HEK293 (cell line): ENCODE measurements at regions not wholly inside any gene's neighbourhood (a gene's known extent, or its start where the extent isn't known, plus 50 kb on each side); places are given as distances from the start of the nearest gene placed in this dataset.

Experiments used
- CTCF ChIA-PET: fragments of 350-600 bp; formaldehyde crosslinking; extraction: SDS; loops from one replicate; lab custom pipeline; 2021; ENCODE audit warnings: antibody characterized with exemption; lab: Yijun Ruan, JAX
- POLR2A ChIA-PET: fragments of 300-600 bp; formaldehyde crosslinking; extraction: SDS; loops from one replicate; lab custom pipeline; 2020; ENCODE audit warnings: antibody characterized with exemption, inconsistent platforms; lab: Yijun Ruan, JAX
- H3K27ac ChIP-seq: fragments of 200-500 bp; sonication (Bioruptor generic); 2 replicates; pipeline ENCODE4 v1.5.1; 2014; ENCODE audit warnings: low read depth, low read length, control low read depth, inconsistent platforms; ENCODE audit errors: extremely low read depth
- H3K36me3 ChIP-seq, 2 experiments: fragments of 200-500 bp in 1 of 2; sonication (Bioruptor generic) in 1 of 2; 1 replicate in 1 of 2; 2 replicates in 1 of 2; pipeline ENCODE4 v1.5.1; 2014 to 2017; ENCODE audit warnings: inconsistent platforms in 2 of 2, low read length in 2 of 2; ENCODE audit not compliant: control insufficient read depth in 2 of 2, insufficient read depth in 1 of 2
- H3K4me1 ChIP-seq: fragments of 200-500 bp; sonication (Bioruptor generic); 2 replicates; pipeline ENCODE4 v1.5.1; 2014; ENCODE audit warnings: mild to moderate bottlenecking, low read length, inconsistent platforms; ENCODE audit not compliant: control insufficient read depth, insufficient read depth
- H3K4me3 ChIP-seq: 2 replicates; pipeline ENCODE4 v1.5.1; 2011; ENCODE audit warnings: low read depth, mild to moderate bottlenecking, control low read depth, low read length, moderate library complexity
- H3K9me3 ChIP-seq: fragments of 200-500 bp; sonication (Bioruptor generic); 2 replicates; pipeline ENCODE4 v1.5.1; 2014; ENCODE audit warnings: low read depth, low read length, inconsistent platforms; ENCODE audit not compliant: control insufficient read depth, insufficient read depth
- BCL11B ChIP-seq: fragments of 450-650 bp; formaldehyde crosslinking; IDR thresholded peaks from 2 replicates; pipeline ENCODE4 v1.5.1; 2016; ENCODE audit warnings: low read depth, missing biosample characterization, missing genetic modification characterization
- FEZF1 ChIP-seq: fragments of 450-650 bp; formaldehyde crosslinking; IDR thresholded peaks from 2 replicates; pipeline ENCODE4 v1.5.1; 2016; ENCODE audit warnings: missing biosample characterization, missing genetic modification characterization
- KLF10 ChIP-seq: fragments of 450-650 bp; IDR thresholded peaks from 2 replicates; pipeline ENCODE4 v1.5.1; 2018; ENCODE audit warnings: missing biosample characterization, mild to moderate bottlenecking, missing genetic modification characterization
- KLF16 ChIP-seq: fragments of 450-650 bp; formaldehyde crosslinking; IDR thresholded peaks from 2 replicates; pipeline ENCODE4 v1.5.1; 2017; ENCODE audit warnings: missing biosample characterization, missing genetic modification characterization
- PRDM1 ChIP-seq: fragments of 450-650 bp; formaldehyde crosslinking; IDR thresholded peaks from 2 replicates; pipeline ENCODE4; 2016; ENCODE audit warnings: missing biosample characterization, missing genetic modification characterization
- REPIN1 ChIP-seq: fragments of 450-650 bp; formaldehyde crosslinking; IDR thresholded peaks from 2 replicates; pipeline ENCODE4 v1.5.1; 2017; ENCODE audit warnings: missing biosample characterization, missing genetic modification characterization, low read depth
- SALL2 ChIP-seq: fragments of 450-650 bp; formaldehyde crosslinking; IDR thresholded peaks from 2 replicates; pipeline ENCODE4 v1.5.0; 2017; ENCODE audit warnings: missing biosample characterization, mild to moderate bottlenecking, missing genetic modification characterization, borderline replicate concordance
- SCRT1 ChIP-seq: fragments of 450-650 bp; formaldehyde crosslinking; IDR thresholded peaks from 2 replicates; pipeline ENCODE4 v1.5.1; 2016; ENCODE audit warnings: missing biosample characterization, missing genetic modification characterization, borderline replicate concordance
- SETDB1 ChIP-seq: IDR thresholded peaks from one replicate; pipeline ENCODE4 v1.6.1; 2017; ENCODE audit warnings: mild to moderate bottlenecking, low read length, moderate library complexity, mixed read lengths; ENCODE audit not compliant: insufficient read length
- TCF7L2 ChIP-seq: IDR thresholded peaks from 2 replicates; pipeline ENCODE4 v1.6.1; 2011; ENCODE audit warnings: low read depth, mild to moderate bottlenecking, inconsistent platforms, low read length, moderate library complexity, borderline replicate concordance
- ZBTB17 ChIP-seq: fragments of 450-650 bp; formaldehyde crosslinking; IDR thresholded peaks from 2 replicates; pipeline ENCODE4 v1.5.1; 2016; ENCODE audit warnings: missing biosample characterization, missing genetic modification characterization
- ZBTB20 ChIP-seq: fragments of 450-650 bp; formaldehyde crosslinking; IDR thresholded peaks from 2 replicates; pipeline ENCODE4 v1.5.1; 2016; ENCODE audit warnings: missing biosample characterization, missing genetic modification characterization
- ZIC2 ChIP-seq: fragments of 450-650 bp; formaldehyde crosslinking; IDR thresholded peaks from 2 replicates; pipeline ENCODE4 v1.5.1; 2016; ENCODE audit warnings: missing biosample characterization, missing genetic modification characterization
- ZNF146 ChIP-seq: fragments of 450-650 bp; formaldehyde crosslinking; IDR thresholded peaks from 2 replicates; pipeline ENCODE4 v1.5.1; 2016; ENCODE audit warnings: missing biosample characterization, missing genetic modification characterization
- ZNF221 ChIP-seq: fragments of 450-650 bp; formaldehyde crosslinking; IDR thresholded peaks from 2 replicates; pipeline ENCODE4 v1.5.1; 2017; ENCODE audit warnings: missing biosample characterization, missing genetic modification characterization, borderline replicate concordance
- ZNF248 ChIP-seq: fragments of 450-650 bp; formaldehyde crosslinking; IDR thresholded peaks from 2 replicates; pipeline ENCODE4 v1.5.1; 2017; ENCODE audit warnings: missing biosample characterization, missing genetic modification characterization
- ZNF335 ChIP-seq: fragments of 450-650 bp; formaldehyde crosslinking; conservative IDR thresholded peaks from 2 replicates; pipeline ENCODE4 v1.5.1; 2016; ENCODE audit warnings: missing biosample characterization, missing genetic modification characterization
- ZNF341 ChIP-seq: fragments of 450-650 bp; formaldehyde crosslinking; IDR thresholded peaks from 2 replicates; pipeline ENCODE4; 2016; ENCODE audit warnings: low read depth, missing biosample characterization, missing genetic modification characterization
- ZNF426 ChIP-seq: fragments of 450-650 bp; formaldehyde crosslinking; IDR thresholded peaks from 2 replicates; pipeline ENCODE4 v1.5.1; 2017; ENCODE audit warnings: missing biosample characterization, missing genetic modification characterization, mild to moderate bottlenecking, inconsistent platforms, moderate library complexity
- ZNF514 ChIP-seq: fragments of 450-650 bp; formaldehyde crosslinking; IDR thresholded peaks from 2 replicates; pipeline ENCODE4 v1.5.1; 2016; ENCODE audit warnings: missing biosample characterization, missing genetic modification characterization
- ZNF521 ChIP-seq: fragments of 450-650 bp; formaldehyde crosslinking; IDR thresholded peaks from 2 replicates; pipeline ENCODE4 v1.5.1; 2017; ENCODE audit warnings: missing biosample characterization, mild to moderate bottlenecking, missing genetic modification characterization
- ZNF529 ChIP-seq: fragments of 450-650 bp; formaldehyde crosslinking; IDR thresholded peaks from 2 replicates; pipeline ENCODE4 v1.5.1; 2017; ENCODE audit warnings: missing genetic modification characterization, missing biosample characterization; ENCODE audit not compliant: insufficient replicate concordance
- ZNF530 ChIP-seq: fragments of 450-650 bp; formaldehyde crosslinking; IDR thresholded peaks from 2 replicates; pipeline ENCODE4 v1.5.1; 2016; ENCODE audit warnings: low read depth, missing biosample characterization, missing genetic modification characterization
- ZNF561 ChIP-seq: fragments of 450-650 bp; IDR thresholded peaks from 2 replicates; pipeline ENCODE4 v1.5.1; 2018; ENCODE audit warnings: missing biosample characterization, missing genetic modification characterization, borderline replicate concordance
- ZNF610 ChIP-seq: fragments of 450-650 bp; formaldehyde crosslinking; IDR thresholded peaks from 2 replicates; pipeline ENCODE4 v1.5.1; 2016; ENCODE audit warnings: missing biosample characterization, missing genetic modification characterization, borderline replicate concordance
- ZNF670 ChIP-seq: fragments of 450-650 bp; formaldehyde crosslinking; IDR thresholded peaks from 2 replicates; pipeline ENCODE4 v1.5.1; 2016; ENCODE audit warnings: missing biosample characterization, missing genetic modification characterization, low read depth
- ZNF768 ChIP-seq: fragments of 450-650 bp; formaldehyde crosslinking; IDR thresholded peaks from 2 replicates; pipeline ENCODE4 v1.5.1; 2018; ENCODE audit warnings: missing biosample characterization, mild to moderate bottlenecking, missing genetic modification characterization
- ZNF777 ChIP-seq: fragments of 450-650 bp; formaldehyde crosslinking; IDR thresholded peaks from 2 replicates; pipeline ENCODE4 v1.5.1; 2017; ENCODE audit warnings: missing biosample characterization, missing genetic modification characterization, borderline replicate concordance
- TF ChIP-seq, protein P1 (sequence below): fragments of 450-650 bp; formaldehyde crosslinking; IDR thresholded peaks from 2 replicates; pipeline ENCODE4 v1.5.1; 2016; ENCODE audit warnings: missing biosample characterization, missing genetic modification characterization
- TF ChIP-seq, protein P2 (sequence below): fragments of 450-650 bp; formaldehyde crosslinking; IDR thresholded peaks from 2 replicates; pipeline ENCODE4 v1.5.1; 2016; ENCODE audit warnings: missing biosample characterization, missing genetic modification characterization
- TF ChIP-seq, protein P3 (sequence below): fragments of 450-650 bp; formaldehyde crosslinking; IDR thresholded peaks from 2 replicates; pipeline ENCODE4 v1.5.1; 2016; ENCODE audit warnings: missing biosample characterization, missing genetic modification characterization
- TF ChIP-seq, protein P4 (sequence below): fragments of 450-650 bp; formaldehyde crosslinking; IDR thresholded peaks from 2 replicates; pipeline ENCODE4 v1.5.1; 2016; ENCODE audit warnings: missing biosample characterization, missing genetic modification characterization
- TF ChIP-seq, protein P5 (sequence below): fragments of 450-650 bp; IDR thresholded peaks from 2 replicates; pipeline ENCODE4 v1.5.1; 2018; ENCODE audit warnings: missing biosample characterization, mild to moderate bottlenecking, missing genetic modification characterization

DNA sequence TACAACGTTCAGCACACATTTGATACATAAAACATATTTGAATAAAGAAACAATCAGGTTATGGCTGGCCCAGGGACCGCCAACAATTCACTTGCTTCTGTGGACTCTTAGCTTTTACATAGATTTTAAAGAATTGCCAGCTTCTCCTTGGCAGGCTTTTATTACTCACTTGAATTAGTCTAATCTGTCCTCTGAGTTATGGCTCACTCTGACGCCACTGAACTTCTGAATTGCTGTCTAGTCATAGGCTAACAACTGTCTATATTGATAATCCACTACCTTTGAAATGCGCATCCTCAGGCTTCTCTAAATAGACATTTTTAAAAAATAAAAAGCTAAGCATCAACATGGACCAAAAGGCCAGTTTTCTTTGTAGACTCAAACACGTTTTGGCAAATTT, 317.4 kb upstream of the SGCD start:
- POLR2A ChIA-PET, result no interaction called here

DNA sequence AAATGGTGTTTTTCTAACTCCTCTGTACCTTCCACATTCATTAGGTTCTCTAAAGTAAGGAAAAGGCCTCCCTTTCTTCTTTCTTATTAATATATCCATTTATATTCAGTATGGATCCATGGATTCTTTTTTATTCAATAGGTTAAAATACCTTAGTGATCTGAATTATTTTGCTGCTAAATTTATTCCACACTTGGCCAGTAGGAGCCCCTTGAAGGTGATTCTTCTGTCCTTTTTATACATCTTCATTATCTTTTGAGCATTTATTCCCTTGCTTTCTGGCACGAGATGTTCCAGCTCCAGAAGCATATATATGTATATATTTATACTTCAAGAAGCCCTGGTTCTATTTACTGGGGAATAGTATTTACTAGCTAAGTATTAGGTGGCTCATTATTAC, 311.8 kb upstream of the SGCD start:
- no peaks in the 10 kb centered on the region for H3K36me3 ChIP-seq
- ChIA-PET POLR2A (no interaction called here), CTCF (no interaction called here)
- TF ChIP-seq SETDB1, result no peak
- TF ChIP-seq ZNF768 (tag by site-specific recombination), result no peak
- no peak for TF ChIP-seq ZBTB17 (tag by site-specific recombination)
- TF ChIP-seq ZNF670 (tag by site-specific recombination), result no peak
- no peak for TF ChIP-seq ZNF248
- TF ChIP-seq ZNF530 (tag by site-specific recombination), result no peak
- no peak for TF ChIP-seq PRDM1
- TF ChIP-seq, protein P1, sequence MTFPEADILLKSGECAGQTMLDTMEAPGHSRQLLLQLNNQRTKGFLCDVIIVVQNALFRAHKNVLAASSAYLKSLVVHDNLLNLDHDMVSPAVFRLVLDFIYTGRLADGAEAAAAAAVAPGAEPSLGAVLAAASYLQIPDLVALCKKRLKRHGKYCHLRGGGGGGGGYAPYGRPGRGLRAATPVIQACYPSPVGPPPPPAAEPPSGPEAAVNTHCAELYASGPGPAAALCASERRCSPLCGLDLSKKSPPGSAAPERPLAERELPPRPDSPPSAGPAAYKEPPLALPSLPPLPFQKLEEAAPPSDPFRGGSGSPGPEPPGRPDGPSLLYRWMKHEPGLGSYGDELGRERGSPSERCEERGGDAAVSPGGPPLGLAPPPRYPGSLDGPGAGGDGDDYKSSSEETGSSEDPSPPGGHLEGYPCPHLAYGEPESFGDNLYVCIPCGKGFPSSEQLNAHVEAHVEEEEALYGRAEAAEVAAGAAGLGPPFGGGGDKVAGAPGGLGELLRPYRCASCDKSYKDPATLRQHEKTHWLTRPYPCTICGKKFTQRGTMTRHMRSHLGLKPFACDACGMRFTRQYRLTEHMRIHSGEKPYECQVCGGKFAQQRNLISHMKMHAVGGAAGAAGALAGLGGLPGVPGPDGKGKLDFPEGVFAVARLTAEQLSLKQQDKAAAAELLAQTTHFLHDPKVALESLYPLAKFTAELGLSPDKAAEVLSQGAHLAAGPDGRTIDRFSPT (tag by site-specific recombination), result no peak
- TF ChIP-seq, protein P2, sequence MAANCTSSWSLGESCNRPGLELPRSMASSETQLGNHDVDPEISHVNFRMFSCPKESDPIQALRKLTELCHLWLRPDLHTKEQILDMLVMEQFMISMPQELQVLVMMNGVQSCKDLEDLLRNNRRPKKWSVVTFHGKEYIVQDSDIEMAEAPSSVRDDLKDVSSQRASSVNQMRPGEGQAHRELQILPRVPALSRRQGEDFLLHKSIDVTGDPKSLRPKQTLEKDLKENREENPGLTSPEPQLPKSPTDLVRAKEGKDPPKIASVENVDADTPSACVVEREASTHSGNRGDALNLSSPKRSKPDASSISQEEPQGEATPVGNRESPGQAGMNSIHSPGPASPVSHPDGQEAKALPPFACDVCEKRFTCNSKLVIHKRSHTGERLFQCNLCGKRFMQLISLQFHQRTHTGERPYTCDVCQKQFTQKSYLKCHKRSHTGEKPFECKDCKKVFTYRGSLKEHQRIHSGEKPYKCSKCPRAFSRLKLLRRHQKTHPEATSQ (tag by site-specific recombination), result no peak
- TF ChIP-seq, protein P3, sequence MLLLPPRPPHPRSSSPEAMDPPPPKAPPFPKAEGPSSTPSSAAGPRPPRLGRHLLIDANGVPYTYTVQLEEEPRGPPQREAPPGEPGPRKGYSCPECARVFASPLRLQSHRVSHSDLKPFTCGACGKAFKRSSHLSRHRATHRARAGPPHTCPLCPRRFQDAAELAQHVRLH (tag by site-specific recombination), result no peak
- TF ChIP-seq, protein P4, sequence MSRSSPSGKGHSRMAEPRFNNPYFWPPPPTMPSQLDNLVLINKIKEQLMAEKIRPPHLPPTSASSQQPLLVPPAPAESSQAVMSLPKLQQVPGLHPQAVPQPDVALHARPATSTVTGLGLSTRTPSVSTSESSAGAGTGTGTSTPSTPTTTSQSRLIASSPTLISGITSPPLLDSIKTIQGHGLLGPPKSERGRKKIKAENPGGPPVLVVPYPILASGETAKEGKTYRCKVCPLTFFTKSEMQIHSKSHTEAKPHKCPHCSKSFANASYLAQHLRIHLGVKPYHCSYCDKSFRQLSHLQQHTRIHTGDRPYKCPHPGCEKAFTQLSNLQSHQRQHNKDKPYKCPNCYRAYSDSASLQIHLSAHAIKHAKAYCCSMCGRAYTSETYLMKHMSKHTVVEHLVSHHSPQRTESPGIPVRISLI (tag by site-specific recombination), result no peak
- no peak for TF ChIP-seq ZIC2
- no peak for TF ChIP-seq BCL11B
- no peak for TF ChIP-seq FEZF1
- TF ChIP-seq TCF7L2, result no peak
- no peak overlapping the region for H3K27ac ChIP-seq
- no peaks in the 10 kb centered on the region for H3K9me3 ChIP-seq
- no peaks in the 10 kb centered on the region for H3K4me1 ChIP-seq
- H3K4me3 ChIP-seq, result no peak overlapping the region

More for the DNA sequence above, 317.4 kb upstream of the SGCD start:
- CTCF ChIA-PET, result no interaction called here
- no peaks in the 10 kb centered on the region for H3K9me3 ChIP-seq
- H3K27ac ChIP-seq, result no peak overlapping the region
- TF ChIP-seq KLF16 (tag by site-specific recombination), result no peak
- TF ChIP-seq ZBTB20 (tag by site-specific recombination), result no peak
- no peak for TF ChIP-seq ZNF514 (tag by site-specific recombination)
- no peak for TF ChIP-seq SCRT1 (tag by site-specific recombination)
- TF ChIP-seq ZNF341 (tag by site-specific recombination), result no peak
- TF ChIP-seq ZNF335, result no peak
- no peak for TF ChIP-seq ZNF146 (tag by site-specific recombination)
- no peak for TF ChIP-seq ZNF777
- no peak for TF ChIP-seq ZNF426 (tag by site-specific recombination)
- no peak for TF ChIP-seq KLF10 (tag by site-specific recombination)
- no peak for TF ChIP-seq ZNF561
- no peak for TF ChIP-seq ZNF610 (tag by site-specific recombination)
- no peak for TF ChIP-seq ZNF221 (tag by site-specific recombination)
- TF ChIP-seq ZNF529, result no peak
- no peak for TF ChIP-seq SALL2
- no peak for TF ChIP-seq REPIN1 (tag by site-specific recombination)
- no peak for TF ChIP-seq ZNF521
- TF ChIP-seq, protein P5, sequence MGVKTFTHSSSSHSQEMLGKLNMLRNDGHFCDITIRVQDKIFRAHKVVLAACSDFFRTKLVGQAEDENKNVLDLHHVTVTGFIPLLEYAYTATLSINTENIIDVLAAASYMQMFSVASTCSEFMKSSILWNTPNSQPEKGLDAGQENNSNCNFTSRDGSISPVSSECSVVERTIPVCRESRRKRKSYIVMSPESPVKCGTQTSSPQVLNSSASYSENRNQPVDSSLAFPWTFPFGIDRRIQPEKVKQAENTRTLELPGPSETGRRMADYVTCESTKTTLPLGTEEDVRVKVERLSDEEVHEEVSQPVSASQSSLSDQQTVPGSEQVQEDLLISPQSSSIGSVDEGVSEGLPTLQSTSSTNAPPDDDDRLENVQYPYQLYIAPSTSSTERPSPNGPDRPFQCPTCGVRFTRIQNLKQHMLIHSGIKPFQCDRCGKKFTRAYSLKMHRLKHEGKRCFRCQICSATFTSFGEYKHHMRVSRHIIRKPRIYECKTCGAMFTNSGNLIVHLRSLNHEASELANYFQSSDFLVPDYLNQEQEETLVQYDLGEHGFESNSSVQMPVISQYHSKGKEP (tag by site-specific recombination), result no peak
- no peaks in the 10 kb centered on the region for H3K36me3 ChIP-seq
- H3K4me3 ChIP-seq, result no peak overlapping the region
- no peaks in the 10 kb centered on the region for H3K4me1 ChIP-seq
